GM23338 (cell line): ENCODE measurements at regions not wholly inside any gene's neighbourhood (a gene's known extent, or its start where the extent isn't known, plus 50 kb on each side); places are given as distances from the start of the nearest gene placed in this dataset.

Experiments
- ATAC-seq: fragments of 200-7000 bp; cut with Tn5 transposase; 3 replicates; pipeline ENCODE4 v1.9.1; 2020
- DNase-seq: peaks from one replicate; pipeline ENCODE4 v3.0.0-alpha.2; 2015; ENCODE audit warnings: low spot score
- H2AFZ ChIP-seq: fragments of 200-600 bp; sonication (generic); 2 replicates; pipeline ENCODE4 v1.8.0; 2016; ENCODE audit warnings: antibody characterized with exemption, mild to moderate bottlenecking, moderate library complexity
- H3F3A ChIP-seq: fragments of 200-600 bp; sonication (generic); replicated peaks from 2 replicates; pipeline ENCODE4 v1.8.0; 2017; ENCODE audit warnings: antibody characterized with exemption, mixed run types, low read depth
- H3K27ac ChIP-seq: fragments of 200-600 bp; sonication (generic); 2 replicates; pipeline ENCODE4 v1.6.1; 2016; ENCODE audit warnings: low read depth
- H3K27me3 ChIP-seq: fragments of 200-600 bp; sonication (generic); 2 replicates; pipeline ENCODE4 v1.8.0; 2016; ENCODE audit warnings: mild to moderate bottlenecking, mixed run types, moderate library complexity; ENCODE audit not compliant: insufficient read depth
- H3K36me3 ChIP-seq: fragments of 200-600 bp; sonication (generic); 2 replicates; pipeline ENCODE4 v1.8.0; 2016; ENCODE audit warnings: mild to moderate bottlenecking; ENCODE audit not compliant: insufficient read depth
- H3K4me1 ChIP-seq: fragments of 200-600 bp; sonication (generic); 2 replicates; pipeline ENCODE4 v1.8.0; 2016; ENCODE audit warnings: mild to moderate bottlenecking, moderate library complexity; ENCODE audit not compliant: insufficient read depth
- H3K4me2 ChIP-seq: fragments of 200-600 bp; sonication (generic); 2 replicates; pipeline ENCODE4 v1.7.1; 2017; ENCODE audit warnings: mixed run types
- H3K4me3 ChIP-seq: fragments of 200-600 bp; sonication (generic); 2 replicates; pipeline ENCODE4 v1.6.1; 2016; ENCODE audit warnings: mixed run types
- H3K79me2 ChIP-seq: fragments of 200-600 bp; sonication (generic); replicated peaks from 2 replicates; pipeline ENCODE4 v1.8.0; 2017; ENCODE audit warnings: mild to moderate bottlenecking; ENCODE audit not compliant: insufficient read depth
- H3K9me2 ChIP-seq: fragments of 200-600 bp; sonication (generic); 2 replicates; pipeline ENCODE4 v1.8.0; 2017; ENCODE audit not compliant: insufficient read depth
- H4K20me1 ChIP-seq: fragments of 200-600 bp; sonication (generic); replicated peaks from 2 replicates; pipeline ENCODE4 v1.8.0; 2017; ENCODE audit warnings: mild to moderate bottlenecking; ENCODE audit not compliant: insufficient read depth
- H3K27ac Mint-ChIP-seq: 2 replicates; pipeline ENCODE4 v1.8.0; 2020; ENCODE audit warnings: inconsistent platforms, mild to moderate bottlenecking, moderate library complexity, mixed read lengths
- H3K27me3 Mint-ChIP-seq: 3 replicates; pipeline ENCODE4 v1.8.0; 2022; ENCODE audit warnings: low read depth, mild to moderate bottlenecking, moderate library complexity, mixed read lengths, inconsistent platforms; ENCODE audit not compliant: insufficient read depth, poor library complexity
- H3K36me3 Mint-ChIP-seq: 3 replicates; pipeline ENCODE4 v1.8.0; 2021; ENCODE audit warnings: low read depth, mild to moderate bottlenecking, inconsistent platforms, moderate library complexity, mixed read lengths
- H3K4me1 Mint-ChIP-seq: 3 replicates; pipeline ENCODE4 v1.8.0; 2020; ENCODE audit warnings: mild to moderate bottlenecking, inconsistent platforms, mixed read lengths
- H3K4me3 Mint-ChIP-seq: 3 replicates; pipeline ENCODE4 v1.8.0; 2021; ENCODE audit warnings: moderate library complexity, mild to moderate bottlenecking, inconsistent platforms, mixed read lengths
- H3K9me3 Mint-ChIP-seq: 3 replicates; pipeline ENCODE4 v1.8.0; 2020; ENCODE audit warnings: moderate library complexity, mild to moderate bottlenecking, inconsistent platforms, mixed read lengths
- CREB1 ChIP-seq: fragments of 250-450 bp; sonication (Bioruptor Pico); IDR thresholded peaks from 2 replicates; pipeline ENCODE4 v1.5.0; 2020; ENCODE audit warnings: low read depth, mild to moderate bottlenecking, moderate library complexity
- EZH2 ChIP-seq: fragments of 200-600 bp; sonication (generic); IDR thresholded peaks from one replicate; pipeline ENCODE4 v1.8.0; 2017; ENCODE audit warnings: antibody characterized with exemption, mild to moderate bottlenecking, low read depth; ENCODE audit not compliant: unreplicated experiment
- EZH2phosphoT487 ChIP-seq: fragments of 200-600 bp; sonication (generic); IDR thresholded peaks from one replicate; pipeline ENCODE4 v1.8.1; 2018; ENCODE audit warnings: antibody characterized with exemption; ENCODE audit not compliant: unreplicated experiment
- JUNB ChIP-seq: IDR thresholded peaks from one replicate; pipeline ENCODE4 v1.6.1; 2016; ENCODE audit warnings: antibody characterized with exemption; ENCODE audit not compliant: unreplicated experiment
- NANOG ChIP-seq: IDR thresholded peaks from 2 replicates; pipeline ENCODE4 v1.6.1; 2016; ENCODE audit warnings: antibody characterized with exemption, borderline replicate concordance
- STAT1 ChIP-seq: IDR thresholded peaks from one replicate; pipeline ENCODE4 v1.6.1; 2016; ENCODE audit warnings: antibody characterized with exemption; ENCODE audit not compliant: unreplicated experiment
- ZNF114 ChIP-seq: fragments of 250-450 bp; sonication (Bioruptor Pico); IDR thresholded peaks from 2 replicates; pipeline ENCODE4 v1.5.0; 2020; ENCODE audit warnings: mild to moderate bottlenecking, moderate library complexity
- ZNF331 ChIP-seq: fragments of 250-450 bp; sonication (Bioruptor Pico); IDR thresholded peaks from 2 replicates; pipeline ENCODE4 v1.5.0; 2020; ENCODE audit warnings: low read depth, mild to moderate bottlenecking, moderate library complexity
- TF ChIP-seq, protein P1 (sequence below): IDR thresholded peaks from one replicate; pipeline ENCODE4 v1.6.1; 2018; ENCODE audit warnings: antibody characterized with exemption; ENCODE audit not compliant: unreplicated experiment
- TF ChIP-seq, protein P2 (sequence below): fragments of 250-450 bp; sonication (Bioruptor Pico); IDR thresholded peaks from 2 replicates; pipeline ENCODE4 v1.5.0; 2020; ENCODE audit warnings: mild to moderate bottlenecking, moderate library complexity
- TF ChIP-seq, protein P3 (sequence below), 2 experiments: fragments of 200-600 bp in 1 of 2; sonication (generic) in 1 of 2; conservative IDR thresholded peaks; 2 replicates each; pipeline versions ENCODE4 v1.5.1 to v1.6.1; 2016 to 2017; ENCODE audit warnings: antibody characterized with exemption in 2 of 2, low read depth in 2 of 2, mild to moderate bottlenecking in 2 of 2, moderate library complexity in 1 of 2

DNA sequence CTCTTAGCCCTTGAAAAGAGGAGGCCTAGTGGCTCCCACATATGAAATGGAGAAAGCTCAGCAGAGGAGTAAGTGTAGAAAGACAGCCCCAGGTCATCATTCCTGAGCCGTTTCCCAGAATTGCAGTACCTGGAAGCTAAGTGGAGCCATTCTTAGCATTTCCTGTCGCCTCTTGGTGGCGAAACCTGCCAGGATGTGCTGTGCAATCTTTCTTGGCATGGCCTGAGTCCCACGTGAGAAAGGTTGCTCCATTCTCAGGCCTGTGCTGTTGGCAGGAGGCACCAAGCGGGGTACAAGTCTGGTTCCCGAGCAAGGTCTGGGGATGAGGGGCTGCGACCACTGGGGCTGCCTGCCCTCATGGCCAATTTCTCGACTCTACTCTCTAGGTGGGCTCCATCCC lies 207.2 kb upstream of the TPM1 start:
- DNase-seq (no peak), ATAC-seq (no peak)
- Histone ChIP-seq H3K27me3 (no peaks in the 10 kb centered on the region), H3K4me1 (no peaks in the 10 kb centered on the region), H3K27ac (no peak overlapping the region), H3K79me2 (no peaks in the 10 kb centered on the region), H3K9me2 (0 out of 2 replicates have a peak, but pooled peaks cover 3% of the 10 kb centered on the region), H3K36me3 (no peaks in the 10 kb centered on the region), H3K4me3 (no peak overlapping the region), H2AFZ (no peak overlapping the region), H3K4me2 (no peak overlapping the region), H3F3A (no peaks in the 10 kb centered on the region), H4K20me1 (no peaks in the 10 kb centered on the region)
- no peak overlapping the region for H3K27ac Mint-ChIP-seq
- no peaks in the 10 kb centered on the region for H3K9me3 Mint-ChIP-seq
- H3K4me1 Mint-ChIP-seq: peaks cover 5% of the 10 kb centered on the region; the same call in 2 of the 3 replicates
- no peak overlapping the region for H3K4me3 Mint-ChIP-seq
- TF ChIP-seq EZH2phosphoT487 (no peak), ZNF331 (CRISPR knock-in tag) (no peak), EZH2 (no peak)
- H3K27me3 Mint-ChIP-seq: peaks cover 7% of the 10 kb centered on the region
- H3K36me3 Mint-ChIP-seq: peaks cover 5% of the 10 kb centered on the region; the same call in 1 of the 3 replicates

DNA sequence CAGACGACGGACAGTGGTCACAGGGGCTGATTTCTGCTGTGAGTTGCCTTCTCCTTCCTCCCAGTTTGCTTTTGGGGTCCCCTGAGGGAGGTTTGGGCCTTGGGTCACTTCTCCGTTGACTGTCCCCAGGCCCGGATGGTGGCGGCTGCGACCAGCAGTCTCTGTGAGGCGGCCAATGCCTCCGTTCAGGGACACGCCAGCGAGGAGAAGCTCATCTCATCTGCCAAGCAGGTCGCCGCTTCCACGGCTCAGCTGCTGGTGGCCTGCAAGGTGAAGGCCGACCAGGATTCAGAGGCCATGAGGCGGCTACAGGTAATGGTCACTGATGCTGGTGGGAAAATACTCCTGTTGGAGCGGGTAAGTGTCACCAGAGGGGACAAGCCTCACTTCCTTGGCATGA lies 206.8 kb upstream of the TPM1 start:
- H3K9me3 Mint-ChIP-seq: no peaks in the 10 kb centered on the region
- H3K27ac Mint-ChIP-seq: no peak overlapping the region
- no peak overlapping the region for H3K4me2 ChIP-seq
- no peaks in the 10 kb centered on the region for H4K20me1 ChIP-seq
- no peak for ATAC-seq
- no peaks in the 10 kb centered on the region for H3K36me3 ChIP-seq
- H3K27me3 Mint-ChIP-seq: peaks cover 7% of the 10 kb centered on the region
- no peak overlapping the region for H3K4me3 ChIP-seq
- H3K36me3 Mint-ChIP-seq: peaks cover 6% of the 10 kb centered on the region; the same call in 2 of the 3 replicates
- H3K27ac ChIP-seq: no peak overlapping the region
- no peak for DNase-seq
- H3K4me3 Mint-ChIP-seq: no peak overlapping the region
- H3K9me2 ChIP-seq: no peaks in the 10 kb centered on the region
- no peaks in the 10 kb centered on the region for H3K79me2 ChIP-seq
- no peaks in the 10 kb centered on the region for H3K4me1 ChIP-seq
- no peaks in the 10 kb centered on the region for H3F3A ChIP-seq
- H3K4me1 Mint-ChIP-seq: peaks cover 5% of the 10 kb centered on the region; the same call in 2 of the 3 replicates
- no peaks in the 10 kb centered on the region for H3K27me3 ChIP-seq
- no peak overlapping the region for H2AFZ ChIP-seq
- TF ChIP-seq ZNF331 (CRISPR knock-in tag): no peak
- no peak for TF ChIP-seq ZNF114
- TF ChIP-seq JUNB: no peak
- no peak for TF ChIP-seq STAT1
- TF ChIP-seq, protein P1, sequence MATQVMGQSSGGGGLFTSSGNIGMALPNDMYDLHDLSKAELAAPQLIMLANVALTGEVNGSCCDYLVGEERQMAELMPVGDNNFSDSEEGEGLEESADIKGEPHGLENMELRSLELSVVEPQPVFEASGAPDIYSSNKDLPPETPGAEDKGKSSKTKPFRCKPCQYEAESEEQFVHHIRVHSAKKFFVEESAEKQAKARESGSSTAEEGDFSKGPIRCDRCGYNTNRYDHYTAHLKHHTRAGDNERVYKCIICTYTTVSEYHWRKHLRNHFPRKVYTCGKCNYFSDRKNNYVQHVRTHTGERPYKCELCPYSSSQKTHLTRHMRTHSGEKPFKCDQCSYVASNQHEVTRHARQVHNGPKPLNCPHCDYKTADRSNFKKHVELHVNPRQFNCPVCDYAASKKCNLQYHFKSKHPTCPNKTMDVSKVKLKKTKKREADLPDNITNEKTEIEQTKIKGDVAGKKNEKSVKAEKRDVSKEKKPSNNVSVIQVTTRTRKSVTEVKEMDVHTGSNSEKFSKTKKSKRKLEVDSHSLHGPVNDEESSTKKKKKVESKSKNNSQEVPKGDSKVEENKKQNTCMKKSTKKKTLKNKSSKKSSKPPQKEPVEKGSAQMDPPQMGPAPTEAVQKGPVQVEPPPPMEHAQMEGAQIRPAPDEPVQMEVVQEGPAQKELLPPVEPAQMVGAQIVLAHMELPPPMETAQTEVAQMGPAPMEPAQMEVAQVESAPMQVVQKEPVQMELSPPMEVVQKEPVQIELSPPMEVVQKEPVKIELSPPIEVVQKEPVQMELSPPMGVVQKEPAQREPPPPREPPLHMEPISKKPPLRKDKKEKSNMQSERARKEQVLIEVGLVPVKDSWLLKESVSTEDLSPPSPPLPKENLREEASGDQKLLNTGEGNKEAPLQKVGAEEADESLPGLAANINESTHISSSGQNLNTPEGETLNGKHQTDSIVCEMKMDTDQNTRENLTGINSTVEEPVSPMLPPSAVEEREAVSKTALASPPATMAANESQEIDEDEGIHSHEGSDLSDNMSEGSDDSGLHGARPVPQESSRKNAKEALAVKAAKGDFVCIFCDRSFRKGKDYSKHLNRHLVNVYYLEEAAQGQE: no peak
- no peak for TF ChIP-seq EZH2
- no peak for TF ChIP-seq CREB1 (CRISPR knock-in tag)
- TF ChIP-seq, protein P2, sequence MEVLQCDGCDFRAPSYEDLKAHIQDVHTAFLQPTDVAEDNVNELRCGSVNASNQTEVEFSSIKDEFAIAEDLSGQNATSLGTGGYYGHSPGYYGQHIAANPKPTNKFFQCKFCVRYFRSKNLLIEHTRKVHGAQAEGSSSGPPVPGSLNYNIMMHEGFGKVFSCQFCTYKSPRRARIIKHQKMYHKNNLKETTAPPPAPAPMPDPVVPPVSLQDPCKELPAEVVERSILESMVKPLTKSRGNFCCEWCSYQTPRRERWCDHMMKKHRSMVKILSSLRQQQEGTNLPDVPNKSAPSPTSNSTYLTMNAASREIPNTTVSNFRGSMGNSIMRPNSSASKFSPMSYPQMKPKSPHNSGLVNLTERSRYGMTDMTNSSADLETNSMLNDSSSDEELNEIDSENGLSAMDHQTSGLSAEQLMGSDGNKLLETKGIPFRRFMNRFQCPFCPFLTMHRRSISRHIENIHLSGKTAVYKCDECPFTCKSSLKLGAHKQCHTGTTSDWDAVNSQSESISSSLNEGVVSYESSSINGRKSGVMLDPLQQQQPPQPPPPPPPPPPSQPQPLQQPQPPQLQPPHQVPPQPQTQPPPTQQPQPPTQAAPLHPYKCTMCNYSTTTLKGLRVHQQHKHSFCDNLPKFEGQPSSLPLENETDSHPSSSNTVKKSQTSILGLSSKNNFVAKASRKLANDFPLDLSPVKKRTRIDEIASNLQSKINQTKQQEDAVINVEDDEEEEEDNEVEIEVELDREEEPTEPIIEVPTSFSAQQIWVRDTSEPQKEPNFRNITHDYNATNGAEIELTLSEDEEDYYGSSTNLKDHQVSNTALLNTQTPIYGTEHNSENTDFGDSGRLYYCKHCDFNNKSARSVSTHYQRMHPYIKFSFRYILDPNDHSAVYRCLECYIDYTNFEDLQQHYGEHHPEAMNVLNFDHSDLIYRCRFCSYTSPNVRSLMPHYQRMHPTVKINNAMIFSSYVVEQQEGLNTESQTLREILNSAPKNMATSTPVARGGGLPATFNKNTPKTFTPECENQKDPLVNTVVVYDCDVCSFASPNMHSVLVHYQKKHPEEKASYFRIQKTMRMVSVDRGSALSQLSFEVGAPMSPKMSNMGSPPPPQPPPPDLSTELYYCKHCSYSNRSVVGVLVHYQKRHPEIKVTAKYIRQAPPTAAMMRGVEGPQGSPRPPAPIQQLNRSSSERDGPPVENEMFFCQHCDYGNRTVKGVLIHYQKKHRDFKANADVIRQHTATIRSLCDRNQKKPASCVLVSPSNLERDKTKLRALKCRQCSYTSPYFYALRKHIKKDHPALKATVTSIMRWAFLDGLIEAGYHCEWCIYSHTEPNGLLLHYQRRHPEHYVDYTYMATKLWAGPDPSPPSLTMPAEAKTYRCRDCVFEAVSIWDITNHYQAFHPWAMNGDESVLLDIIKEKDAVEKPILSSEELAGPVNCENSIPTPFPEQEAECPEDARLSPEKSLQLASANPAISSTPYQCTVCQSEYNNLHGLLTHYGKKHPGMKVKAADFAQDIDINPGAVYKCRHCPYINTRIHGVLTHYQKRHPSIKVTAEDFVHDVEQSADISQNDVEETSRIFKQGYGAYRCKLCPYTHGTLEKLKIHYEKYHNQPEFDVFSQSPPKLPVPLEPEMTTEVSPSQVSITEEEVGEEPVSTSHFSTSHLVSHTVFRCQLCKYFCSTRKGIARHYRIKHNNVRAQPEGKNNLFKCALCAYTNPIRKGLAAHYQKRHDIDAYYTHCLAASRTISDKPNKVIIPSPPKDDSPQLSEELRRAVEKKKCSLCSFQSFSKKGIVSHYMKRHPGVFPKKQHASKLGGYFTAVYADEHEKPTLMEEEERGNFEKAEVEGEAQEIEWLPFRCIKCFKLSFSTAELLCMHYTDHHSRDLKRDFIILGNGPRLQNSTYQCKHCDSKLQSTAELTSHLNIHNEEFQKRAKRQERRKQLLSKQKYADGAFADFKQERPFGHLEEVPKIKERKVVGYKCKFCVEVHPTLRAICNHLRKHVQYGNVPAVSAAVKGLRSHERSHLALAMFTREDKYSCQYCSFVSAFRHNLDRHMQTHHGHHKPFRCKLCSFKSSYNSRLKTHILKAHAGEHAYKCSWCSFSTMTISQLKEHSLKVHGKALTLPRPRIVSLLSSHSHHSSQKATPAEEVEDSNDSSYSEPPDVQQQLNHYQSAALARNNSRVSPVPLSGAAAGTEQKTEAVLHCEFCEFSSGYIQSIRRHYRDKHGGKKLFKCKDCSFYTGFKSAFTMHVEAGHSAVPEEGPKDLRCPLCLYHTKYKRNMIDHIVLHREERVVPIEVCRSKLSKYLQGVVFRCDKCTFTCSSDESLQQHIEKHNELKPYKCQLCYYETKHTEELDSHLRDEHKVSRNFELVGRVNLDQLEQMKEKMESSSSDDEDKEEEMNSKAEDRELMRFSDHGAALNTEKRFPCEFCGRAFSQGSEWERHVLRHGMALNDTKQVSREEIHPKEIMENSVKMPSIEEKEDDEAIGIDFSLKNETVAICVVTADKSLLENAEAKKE (CRISPR knock-in tag): no peak
- TF ChIP-seq, protein P3, sequence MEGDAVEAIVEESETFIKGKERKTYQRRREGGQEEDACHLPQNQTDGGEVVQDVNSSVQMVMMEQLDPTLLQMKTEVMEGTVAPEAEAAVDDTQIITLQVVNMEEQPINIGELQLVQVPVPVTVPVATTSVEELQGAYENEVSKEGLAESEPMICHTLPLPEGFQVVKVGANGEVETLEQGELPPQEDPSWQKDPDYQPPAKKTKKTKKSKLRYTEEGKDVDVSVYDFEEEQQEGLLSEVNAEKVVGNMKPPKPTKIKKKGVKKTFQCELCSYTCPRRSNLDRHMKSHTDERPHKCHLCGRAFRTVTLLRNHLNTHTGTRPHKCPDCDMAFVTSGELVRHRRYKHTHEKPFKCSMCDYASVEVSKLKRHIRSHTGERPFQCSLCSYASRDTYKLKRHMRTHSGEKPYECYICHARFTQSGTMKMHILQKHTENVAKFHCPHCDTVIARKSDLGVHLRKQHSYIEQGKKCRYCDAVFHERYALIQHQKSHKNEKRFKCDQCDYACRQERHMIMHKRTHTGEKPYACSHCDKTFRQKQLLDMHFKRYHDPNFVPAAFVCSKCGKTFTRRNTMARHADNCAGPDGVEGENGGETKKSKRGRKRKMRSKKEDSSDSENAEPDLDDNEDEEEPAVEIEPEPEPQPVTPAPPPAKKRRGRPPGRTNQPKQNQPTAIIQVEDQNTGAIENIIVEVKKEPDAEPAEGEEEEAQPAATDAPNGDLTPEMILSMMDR (conservative IDR thresholded peaks at IDR 0.05; ENCODE audit: low read depth in 2 of 2): no peak
- no peak for TF ChIP-seq NANOG
